ENCODE measurements at regions not wholly inside any gene's neighbourhood (a gene's known extent, or its start where the extent isn't known, plus 50 kb on each side); places are given as distances from the start of the nearest gene placed in this dataset.

- WGBS, 4 donors: 70 to 80% (median 78%) methylated on average over 3 of the region's 3 CpGs
- ATAC-seq: no peak
These were observed 162.3 kb upstream of the ZSWIM2 start for GRCh38 chr2:187011206-187011832.

GRCh38 chr2:187009483-187010239, 160.7 kb upstream of the ZSWIM2 start:
- H3K4me3 ChIP-seq: no peak overlapping the region
- no peak overlapping the region for H3K27ac ChIP-seq
- intact Hi-C loops (cut with DNase I): no loop called here
- WGBS, 4 donors: 91 to 98% (median 95%) methylated on average over 2 of the region's 2 CpGs
- ATAC-seq (no peak), DNase-seq (no peak)
- no peaks in the 10 kb centered on the region for H3K9me3 ChIP-seq
- TF ChIP-seq POLR2A (IDR thresholded peaks at IDR 0.05): no peak
- TF ChIP-seq, protein P1, sequence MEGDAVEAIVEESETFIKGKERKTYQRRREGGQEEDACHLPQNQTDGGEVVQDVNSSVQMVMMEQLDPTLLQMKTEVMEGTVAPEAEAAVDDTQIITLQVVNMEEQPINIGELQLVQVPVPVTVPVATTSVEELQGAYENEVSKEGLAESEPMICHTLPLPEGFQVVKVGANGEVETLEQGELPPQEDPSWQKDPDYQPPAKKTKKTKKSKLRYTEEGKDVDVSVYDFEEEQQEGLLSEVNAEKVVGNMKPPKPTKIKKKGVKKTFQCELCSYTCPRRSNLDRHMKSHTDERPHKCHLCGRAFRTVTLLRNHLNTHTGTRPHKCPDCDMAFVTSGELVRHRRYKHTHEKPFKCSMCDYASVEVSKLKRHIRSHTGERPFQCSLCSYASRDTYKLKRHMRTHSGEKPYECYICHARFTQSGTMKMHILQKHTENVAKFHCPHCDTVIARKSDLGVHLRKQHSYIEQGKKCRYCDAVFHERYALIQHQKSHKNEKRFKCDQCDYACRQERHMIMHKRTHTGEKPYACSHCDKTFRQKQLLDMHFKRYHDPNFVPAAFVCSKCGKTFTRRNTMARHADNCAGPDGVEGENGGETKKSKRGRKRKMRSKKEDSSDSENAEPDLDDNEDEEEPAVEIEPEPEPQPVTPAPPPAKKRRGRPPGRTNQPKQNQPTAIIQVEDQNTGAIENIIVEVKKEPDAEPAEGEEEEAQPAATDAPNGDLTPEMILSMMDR (IDR thresholded peaks at IDR 0.05): no peak
- H3K4me1 ChIP-seq: no peaks in the 10 kb centered on the region
- no peaks in the 10 kb centered on the region for H3K36me3 ChIP-seq
- no peaks in the 10 kb centered on the region for H3K27me3 ChIP-seq

More at GRCh38 chr2:187011206-187011832, 162.3 kb upstream of the ZSWIM2 start:
- no peak overlapping the region for H3K4me3 ChIP-seq
- intact Hi-C loops (cut with DNase I): no loop called here
- H3K36me3 ChIP-seq: no peaks in the 10 kb centered on the region
- TF ChIP-seq, protein P1 (IDR thresholded peaks at IDR 0.05): no peak
- H3K4me1 ChIP-seq: no peaks in the 10 kb centered on the region
- no peak for DNase-seq
- H3K27ac ChIP-seq: no peak overlapping the region
- H3K9me3 ChIP-seq: no peaks in the 10 kb centered on the region
- H3K27me3 ChIP-seq: no peaks in the 10 kb centered on the region

DNA sequence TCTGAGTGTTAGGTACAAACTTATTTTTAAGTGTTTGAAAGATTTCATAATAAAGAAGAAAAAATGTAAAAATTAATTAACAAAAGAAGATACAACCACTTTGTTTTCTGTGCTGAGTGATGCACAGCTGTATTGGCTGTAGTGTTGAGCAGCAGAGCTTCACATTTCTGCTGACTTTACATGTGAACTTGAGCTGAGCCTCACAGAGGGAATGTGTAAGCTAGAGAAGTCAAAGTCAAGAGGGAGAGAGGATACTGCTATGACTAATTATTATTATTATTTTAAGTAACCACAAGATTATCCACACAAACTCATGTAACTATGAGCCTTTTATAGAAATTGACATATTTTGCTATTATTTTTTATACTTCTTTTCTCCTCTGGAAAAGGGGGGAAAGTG, 159.1 kb upstream of the ZSWIM2 start:
- H3K27me3 ChIP-seq: no peaks in the 10 kb centered on the region
- no peak overlapping the region for H3K4me3 ChIP-seq
- no peak overlapping the region for H3K27ac ChIP-seq
- H3K4me1 ChIP-seq: no peaks in the 10 kb centered on the region
- no peaks in the 10 kb centered on the region for H3K9me3 ChIP-seq
- ATAC-seq (no peak), DNase-seq (no peak)
- intact Hi-C loops (cut with DNase I): no loop called here
- H3K36me3 ChIP-seq: no peaks in the 10 kb centered on the region
- TF ChIP-seq POLR2A (IDR thresholded peaks at IDR 0.05): no peak
- TF ChIP-seq, protein P1 (IDR thresholded peaks at IDR 0.05): no peak

DNA sequence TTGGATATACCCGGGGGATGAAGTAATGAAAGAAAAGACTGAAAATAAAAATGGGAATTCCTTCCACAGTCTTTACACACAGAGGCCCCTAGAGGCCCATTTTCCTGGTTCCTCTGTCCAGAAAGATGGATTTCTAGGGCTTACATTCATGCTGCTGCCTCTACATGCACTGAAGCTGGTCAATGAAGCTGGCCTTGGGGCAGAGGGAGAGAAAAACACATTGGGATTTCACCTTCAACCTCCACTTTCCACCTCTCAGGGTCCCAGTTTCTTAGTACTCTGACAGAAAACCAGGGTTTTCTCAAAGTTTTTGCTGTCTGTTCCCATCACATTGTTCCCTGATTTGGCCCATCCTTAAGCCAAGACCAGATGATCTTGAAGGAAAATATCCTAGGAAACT, 154.6 kb upstream of the ZSWIM2 start:
- TF ChIP-seq, protein P1 (IDR thresholded peaks at IDR 0.05): no peak
- TF ChIP-seq POLR2A (IDR thresholded peaks at IDR 0.05): no peak
- ATAC-seq (no peak), DNase-seq (no peak)
- Histone ChIP-seq H3K27me3 (no peaks in the 10 kb centered on the region), H3K4me3 (peak overlapping the region in 10 of 12 donors; percentile 10 to 52 (median 40)), H3K4me1 (no peaks in the 10 kb centered on the region), H3K36me3 (no peaks in the 10 kb centered on the region), H3K27ac (peak overlapping the region in 1 of 12 donors; percentile 27), H3K9me3 (peaks cover 0 to 11% (median 0%) of the 10 kb centered on the region in 12 donors)
- intact Hi-C loops (cut with DNase I): no loop called here
- 69 to 79% (median 77%) methylated on average over 1 of the region's 1 CpG for WGBS, 4 donors

Data from heart left ventricle (tissue), 16 donors.